NCI-H69 (cell line): ENCODE measurements at regions not wholly inside any gene's neighbourhood (a gene's known extent, or its start where the extent isn't known, plus 50 kb on each side); places are given as distances from the start of the nearest gene placed in this dataset.

Experiments used
- DNase-seq: peaks from one replicate; lab custom pipeline; 2025; lab: John Stamatoyannopoulos, UW

DNA sequence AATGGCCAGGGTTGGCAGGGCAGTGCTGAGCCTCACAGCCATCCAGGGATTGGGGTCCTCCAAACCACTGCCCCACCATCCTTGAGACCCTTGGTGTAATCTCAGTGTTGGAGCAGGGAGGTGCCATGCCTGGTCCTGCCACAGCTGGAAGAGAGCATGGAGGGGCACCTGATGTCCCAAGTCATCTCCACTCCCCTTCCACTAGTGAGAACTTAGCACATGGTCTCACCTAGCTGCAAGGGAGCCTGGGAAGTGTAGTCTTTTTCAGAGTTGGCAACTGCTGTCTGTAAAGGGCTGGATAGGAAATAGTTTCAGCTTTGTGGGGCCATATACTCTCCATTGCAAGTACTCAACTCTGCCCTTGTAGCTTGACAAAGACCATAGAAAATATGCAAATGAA lies 238.7 kb downstream of the RPS24 start:
- DNase-seq: no peak

DNA sequence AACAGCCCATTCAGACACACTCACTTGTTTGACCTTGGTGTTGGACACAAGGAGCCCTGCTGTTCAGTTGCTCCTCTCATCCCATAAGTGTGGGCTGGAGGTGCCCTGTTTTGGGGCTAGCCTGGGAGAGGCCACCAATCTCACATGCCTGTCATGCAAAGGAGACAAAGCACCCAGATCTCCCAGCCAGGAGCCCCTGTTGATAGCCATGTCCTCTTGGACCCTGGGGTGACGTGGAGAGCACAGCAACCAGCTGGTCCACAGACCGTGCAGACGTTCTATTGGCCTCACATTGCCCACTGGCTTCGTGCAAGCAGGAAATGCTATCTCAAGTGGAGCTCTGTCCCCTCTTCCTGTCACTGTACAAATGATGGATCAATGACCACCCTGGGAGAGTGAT lies 240.8 kb downstream of the RPS24 start:
- DNase-seq: no peak

DNA sequence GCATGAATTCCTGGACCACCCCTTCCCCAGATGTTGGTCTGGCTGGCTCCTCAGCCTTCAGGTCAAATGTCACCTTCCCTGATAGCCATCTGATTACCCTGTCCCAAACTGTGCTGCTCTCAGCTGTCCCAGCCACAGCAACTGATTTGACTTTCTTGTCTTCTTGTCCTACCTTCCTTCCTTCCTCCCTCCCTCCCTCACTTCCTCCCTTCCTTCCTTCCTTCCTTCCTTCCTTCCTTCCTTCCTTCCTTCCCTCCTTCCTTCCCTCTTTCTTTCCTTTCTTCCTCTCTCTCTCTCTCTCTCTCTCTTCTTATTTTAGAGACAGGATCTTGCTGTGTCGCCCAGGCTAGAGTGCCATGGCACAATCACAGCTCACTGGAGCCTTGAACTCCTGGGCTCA lies 242.5 kb downstream of the RPS24 start:
- no peak for DNase-seq

DNA sequence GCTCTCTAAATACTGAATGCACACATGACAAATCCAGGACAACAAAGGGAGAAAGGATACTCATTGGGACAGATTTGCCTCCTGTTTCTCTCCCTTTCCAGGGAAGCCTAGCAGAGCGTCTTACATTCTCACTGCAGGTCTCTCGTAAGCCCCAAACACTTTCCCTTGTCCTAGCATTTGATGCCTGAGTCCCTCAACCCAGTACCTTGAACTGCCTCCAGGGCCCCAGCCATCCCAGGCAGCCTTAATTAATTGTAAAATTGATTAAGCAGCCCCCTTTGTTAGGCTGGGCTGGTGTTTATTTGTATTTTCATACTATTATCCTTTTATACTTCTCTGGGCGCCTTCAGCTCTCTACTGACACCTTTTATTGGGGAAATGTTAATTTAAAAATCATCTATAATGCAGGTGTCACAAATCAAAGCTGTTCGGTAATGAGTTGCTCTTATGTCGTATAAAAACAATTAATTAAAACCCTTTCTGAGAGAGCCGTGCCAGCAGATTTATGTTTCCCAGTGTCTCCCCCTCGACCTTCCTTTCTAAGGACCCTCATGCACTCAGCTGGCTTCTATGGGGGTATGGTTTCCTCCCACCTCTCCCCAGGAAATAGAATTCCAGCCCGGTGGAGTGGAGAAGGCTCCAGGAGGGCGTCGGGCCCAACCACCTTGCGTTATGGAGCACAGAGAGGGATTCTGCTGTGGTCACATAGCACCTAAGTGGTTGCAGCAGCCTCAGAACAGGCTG lies 243.8 kb downstream of the RPS24 start:
- no peak for DNase-seq

DNA sequence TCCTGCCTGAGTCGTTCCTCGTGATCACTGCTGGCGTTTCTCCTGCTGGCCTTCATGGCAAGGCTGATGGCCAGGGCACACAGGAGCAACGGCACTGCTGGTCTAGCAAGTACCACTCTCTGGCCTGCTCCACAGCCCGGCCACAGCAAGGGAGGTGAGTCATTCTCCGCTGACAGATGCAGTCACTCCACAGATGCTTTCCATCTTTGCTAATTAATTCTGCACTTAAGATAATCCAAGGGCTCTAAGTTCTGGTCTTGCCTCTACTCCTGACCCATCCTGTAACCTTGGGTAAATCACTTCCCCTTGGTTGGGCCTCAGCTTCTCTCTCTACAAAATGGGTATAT lies 244.4 kb downstream of the RPS24 start:
- no peak for DNase-seq

DNA sequence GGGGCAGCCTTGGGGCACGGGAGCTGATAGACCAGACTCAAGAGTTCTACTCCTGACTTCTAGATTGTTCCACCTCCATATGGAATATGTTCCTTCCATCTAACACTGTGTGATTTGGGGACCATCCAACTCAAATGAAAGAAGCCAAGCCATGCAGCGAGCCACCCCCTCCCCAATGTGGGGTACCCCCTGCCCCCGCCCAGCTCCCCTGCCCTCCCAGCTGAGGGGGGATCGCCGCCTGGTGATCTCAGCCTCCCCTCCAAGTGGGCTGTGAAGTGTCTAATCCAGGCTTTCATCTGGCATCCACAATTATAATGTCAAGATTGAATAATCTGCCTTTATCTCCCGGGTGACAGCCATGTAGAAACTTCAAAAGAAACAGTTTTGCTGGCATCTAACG lies 246.1 kb downstream of the RPS24 start:
- DNase-seq: no peak

DNA sequence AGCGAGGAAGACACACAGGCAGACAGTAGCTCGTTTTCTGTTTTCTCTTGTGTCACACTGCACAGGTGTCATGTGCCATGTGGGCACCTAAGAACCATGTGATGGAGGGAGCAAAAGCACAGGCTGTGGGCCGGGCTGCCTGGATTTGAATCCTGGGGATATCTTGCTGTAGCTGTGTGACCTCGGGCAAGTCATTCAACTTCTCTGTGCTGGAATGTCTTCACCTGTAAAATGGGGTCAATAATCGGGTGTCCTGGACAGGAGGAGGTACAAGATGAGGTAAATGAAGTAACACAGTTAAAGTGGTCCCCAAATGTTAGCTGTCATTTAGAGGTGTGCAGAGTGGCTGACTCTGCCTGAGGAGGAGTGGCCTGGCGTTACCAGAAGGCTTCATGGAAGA lies 246.9 kb downstream of the RPS24 start:
- DNase-seq: no peak

DNA sequence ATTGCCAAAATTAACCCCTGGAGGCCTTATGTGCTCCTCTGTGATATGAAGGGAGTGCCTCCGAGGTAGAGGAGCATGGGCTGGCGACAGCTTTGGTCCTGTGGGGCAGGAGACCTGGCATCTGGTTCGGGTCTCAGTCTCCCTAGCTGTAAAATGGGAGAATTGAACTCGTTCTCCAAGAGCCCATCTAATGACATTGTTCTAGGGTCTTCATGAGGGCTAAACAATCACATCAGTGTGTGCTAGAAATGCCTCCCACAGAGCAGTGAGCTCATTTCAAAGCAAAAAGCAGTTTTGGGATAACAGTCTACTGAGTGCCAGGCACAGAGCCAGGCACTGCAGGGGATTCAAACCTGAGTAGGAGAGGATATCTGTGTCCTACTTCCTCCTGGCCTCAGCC lies 248.0 kb downstream of the RPS24 start:
- DNase-seq: no peak

DNA sequence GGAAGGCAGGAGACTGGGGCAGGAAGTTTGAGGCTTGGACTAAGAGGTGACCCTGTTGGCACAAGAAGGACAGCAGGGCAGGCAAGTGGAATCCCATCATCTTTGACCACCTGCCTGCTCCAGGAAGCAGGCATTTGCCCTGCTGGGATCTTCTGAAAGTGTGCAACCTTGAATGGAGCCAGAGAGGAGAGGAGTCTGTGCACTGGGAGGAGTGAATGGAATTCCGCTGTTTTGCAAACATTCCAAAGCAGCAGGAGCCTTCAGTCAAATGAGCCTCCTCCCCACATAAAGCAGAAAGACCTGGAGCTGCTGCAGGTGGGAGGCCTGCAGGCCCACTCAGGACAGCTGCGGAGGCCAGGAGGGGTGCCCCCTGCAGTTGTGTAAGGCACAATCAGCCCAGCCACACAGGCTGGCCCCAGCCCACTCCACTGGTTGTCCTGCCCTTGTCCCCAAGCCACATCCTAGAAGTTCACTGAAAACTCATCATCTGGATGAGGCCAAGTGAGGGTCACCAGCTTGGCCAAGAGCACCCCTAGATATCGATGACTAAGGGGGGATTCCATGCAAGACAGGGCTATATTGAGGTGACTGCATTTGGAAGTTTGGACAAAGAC lies 249.5 kb downstream of the RPS24 start:
- no peak for DNase-seq

DNA sequence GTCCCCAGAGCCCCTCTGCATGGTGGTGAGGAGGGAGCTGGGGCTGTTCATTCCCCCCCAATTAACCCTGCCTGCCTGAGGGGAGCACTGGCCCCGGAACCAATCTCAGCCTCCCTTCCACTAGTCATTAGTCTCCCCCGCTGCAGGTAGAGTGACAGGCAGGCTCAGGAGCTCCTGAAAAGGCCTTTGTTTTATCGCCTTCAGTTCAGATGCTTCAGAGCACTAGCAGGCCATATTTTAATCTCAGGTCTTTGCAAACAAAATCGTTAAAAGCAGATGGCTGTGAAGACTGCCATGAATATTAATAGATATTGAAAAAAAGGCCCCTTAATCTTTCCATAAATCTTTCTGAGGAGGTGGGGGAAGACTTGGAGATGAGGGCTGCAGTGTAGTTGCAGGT lies 250.7 kb downstream of the RPS24 start:
- DNase-seq: no peak

DNA sequence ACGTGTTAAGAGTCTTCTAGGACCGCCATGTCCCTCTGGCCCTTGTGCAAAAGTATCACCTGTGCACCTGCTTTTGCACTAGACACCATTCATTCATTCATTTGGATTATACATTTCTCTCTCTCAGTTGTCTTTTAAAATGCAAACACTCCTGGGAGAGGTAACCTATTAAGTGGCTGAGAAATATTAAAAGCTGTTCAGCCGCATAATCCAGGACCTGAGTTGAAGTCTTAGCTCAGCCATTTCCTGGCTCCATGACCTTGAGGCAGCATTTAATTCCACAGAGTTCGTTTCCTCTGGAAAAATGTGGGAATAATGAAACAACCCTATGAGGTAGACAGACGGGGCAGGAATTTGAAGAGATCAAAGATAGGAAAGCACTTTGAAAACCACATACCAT lies 251.6 kb downstream of the RPS24 start:
- no peak for DNase-seq

DNA sequence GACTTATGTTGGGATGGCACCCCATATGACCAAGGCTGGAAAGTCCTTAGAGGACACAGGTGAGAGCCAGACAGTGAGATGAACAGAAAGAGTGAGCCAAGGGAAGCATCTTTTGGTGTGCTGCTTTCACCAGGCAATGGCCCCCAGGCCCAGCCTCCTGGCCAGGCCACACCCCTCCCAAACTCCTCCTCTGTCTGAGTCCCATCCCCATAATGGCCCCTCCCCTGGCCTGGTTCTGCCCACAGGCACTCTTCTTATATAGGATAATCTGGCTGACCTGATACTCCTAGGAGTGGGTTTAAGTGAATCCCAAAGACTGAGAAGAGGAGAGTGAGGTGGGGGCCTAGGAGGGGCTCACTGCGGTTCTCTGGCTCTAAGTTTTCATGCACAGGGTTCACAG lies 252.5 kb downstream of the RPS24 start:
- no peak for DNase-seq

DNA sequence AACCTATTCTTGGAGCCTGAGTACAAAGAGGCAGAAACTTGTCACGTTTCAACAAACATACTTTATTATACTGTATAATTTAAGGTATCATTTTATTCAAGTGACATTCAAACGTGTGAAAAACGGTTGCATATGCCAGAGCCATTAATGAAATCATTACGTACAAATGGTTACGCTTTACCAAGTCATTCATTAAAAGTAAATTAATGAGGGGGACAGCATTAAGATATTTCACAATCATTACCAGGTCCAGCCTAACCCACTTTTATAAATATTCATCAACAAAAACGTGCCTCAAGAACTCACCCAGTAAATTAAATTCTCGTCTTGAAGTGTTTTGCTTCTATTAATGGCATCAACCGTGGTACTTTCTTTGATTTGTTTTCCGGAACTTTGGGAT lies 253.0 kb downstream of the RPS24 start:
- no peak for DNase-seq

DNA sequence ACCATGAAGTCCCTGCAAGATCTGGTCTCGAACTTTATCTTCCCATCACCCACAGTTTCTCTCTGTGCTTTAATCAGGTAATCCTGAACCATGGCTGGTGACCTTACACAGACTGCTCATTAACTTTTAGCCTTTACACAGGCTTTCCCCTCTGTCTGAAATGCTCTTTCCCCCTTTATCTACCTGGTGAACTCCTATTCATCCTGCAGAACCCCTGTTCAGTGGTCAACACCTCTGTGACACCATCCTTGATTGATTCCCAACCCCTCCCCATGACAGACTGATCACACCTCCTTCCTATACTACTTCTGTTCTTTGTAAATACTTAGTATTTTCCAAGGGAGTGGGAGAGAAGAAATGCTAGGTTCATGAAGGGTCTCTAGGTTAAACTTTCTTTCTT lies 254.0 kb downstream of the RPS24 start:
- DNase-seq: no peak

DNA sequence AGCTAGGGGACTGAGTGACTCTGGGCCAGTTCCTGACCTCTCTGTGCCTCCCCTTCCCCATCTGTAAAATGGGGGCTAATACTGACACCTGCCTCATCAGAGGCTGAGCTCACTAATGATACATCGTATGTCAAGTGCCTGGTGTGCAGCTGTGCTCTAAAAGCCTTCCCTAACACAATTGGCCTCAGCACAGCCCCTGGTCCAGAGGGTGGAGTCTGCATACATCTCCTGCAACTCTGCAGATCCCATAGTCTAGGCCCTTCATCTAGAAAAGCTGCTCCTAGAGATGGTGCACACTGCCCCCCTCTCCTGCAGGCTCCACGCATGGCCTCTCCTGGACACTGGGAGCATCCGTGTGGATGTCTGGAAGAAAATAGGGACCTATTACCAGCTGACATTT lies 255.0 kb downstream of the RPS24 start:
- DNase-seq: no peak

DNA sequence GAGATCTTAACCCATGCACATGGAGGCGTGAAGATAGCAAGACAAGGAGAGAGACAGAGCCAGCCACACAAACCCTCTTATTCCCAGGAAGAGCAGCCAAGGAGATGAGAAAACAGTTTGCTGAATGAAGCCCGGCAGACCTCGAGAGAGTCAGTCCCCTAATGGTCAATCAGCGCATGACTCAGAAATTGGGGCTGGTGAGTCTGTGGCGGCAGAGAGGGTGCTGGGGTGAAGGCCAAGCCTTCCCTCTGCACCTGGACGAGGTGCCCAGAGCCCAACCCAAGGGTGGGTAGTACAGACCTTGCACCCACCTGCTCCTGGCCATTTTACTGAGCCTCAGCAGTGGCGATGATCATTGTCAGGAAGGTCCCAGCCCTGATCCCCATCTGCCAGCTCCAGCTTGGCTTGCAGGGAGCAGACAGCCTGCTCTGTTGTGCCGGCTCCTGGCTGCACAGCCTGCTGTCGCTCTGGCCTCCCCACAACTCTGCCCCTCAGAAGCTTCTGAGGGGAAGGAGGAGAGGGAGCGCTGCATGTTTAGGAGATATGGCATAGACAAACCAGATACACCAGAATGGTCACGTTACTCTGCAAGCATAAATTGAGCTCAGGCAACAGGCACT lies 256.6 kb downstream of the RPS24 start:
- DNase-seq: no peak

DNA sequence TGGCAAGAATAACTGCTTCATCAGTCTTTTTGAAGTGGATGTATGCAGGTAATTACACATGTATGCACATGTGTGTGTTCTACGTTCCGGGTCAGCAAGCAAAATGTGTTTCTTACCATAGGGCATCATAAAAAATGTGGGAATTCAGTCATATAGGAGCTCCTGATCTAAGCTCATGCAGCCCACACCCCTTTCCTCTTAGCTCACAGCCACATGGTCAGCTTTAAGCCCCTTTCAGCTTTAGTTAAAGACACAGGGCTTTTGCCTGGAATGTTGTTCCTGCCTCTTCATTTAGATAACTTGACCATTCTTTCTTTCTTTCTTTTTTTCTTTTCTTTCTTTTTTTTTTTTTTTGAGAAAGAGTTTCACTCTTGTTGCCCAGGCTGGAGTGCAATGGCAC lies 258.1 kb downstream of the RPS24 start:
- DNase-seq: peak; percentile 4

DNA sequence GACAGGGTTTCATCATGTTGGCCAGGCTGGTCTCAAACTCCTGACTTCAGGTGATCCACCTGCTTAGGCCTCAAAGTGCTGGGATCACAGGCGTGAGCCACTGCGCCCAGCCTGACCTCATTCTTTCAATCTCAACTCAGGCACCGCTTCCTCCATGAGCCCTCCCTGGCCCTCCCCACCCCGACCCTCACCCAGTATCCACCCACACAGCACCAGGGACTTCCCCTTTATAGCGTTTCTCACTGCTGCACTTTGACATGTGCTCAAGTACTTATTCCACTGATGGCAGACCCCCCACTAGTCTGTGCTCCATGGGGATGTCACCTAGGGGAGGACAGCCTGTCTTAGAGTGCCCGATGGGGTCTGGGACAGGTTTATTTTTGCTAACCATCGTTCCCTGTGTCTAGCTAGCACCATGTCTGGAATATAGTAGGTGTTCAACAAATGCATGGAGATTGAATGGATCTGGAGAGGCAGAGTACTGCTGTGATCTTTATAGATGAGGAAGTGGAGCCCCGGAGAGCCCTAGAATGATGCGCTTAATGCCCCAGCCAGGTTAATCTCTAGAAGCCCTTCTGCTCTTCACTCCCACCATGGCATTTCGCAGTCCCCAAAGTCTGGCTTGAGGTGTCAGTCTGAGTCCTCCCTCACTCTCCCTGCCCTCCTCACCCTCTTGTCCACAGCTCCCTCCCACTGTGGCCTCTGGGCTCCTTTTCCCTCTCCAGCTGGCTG lies 258.8 kb downstream of the RPS24 start:
- DNase-seq: no peak

DNA sequence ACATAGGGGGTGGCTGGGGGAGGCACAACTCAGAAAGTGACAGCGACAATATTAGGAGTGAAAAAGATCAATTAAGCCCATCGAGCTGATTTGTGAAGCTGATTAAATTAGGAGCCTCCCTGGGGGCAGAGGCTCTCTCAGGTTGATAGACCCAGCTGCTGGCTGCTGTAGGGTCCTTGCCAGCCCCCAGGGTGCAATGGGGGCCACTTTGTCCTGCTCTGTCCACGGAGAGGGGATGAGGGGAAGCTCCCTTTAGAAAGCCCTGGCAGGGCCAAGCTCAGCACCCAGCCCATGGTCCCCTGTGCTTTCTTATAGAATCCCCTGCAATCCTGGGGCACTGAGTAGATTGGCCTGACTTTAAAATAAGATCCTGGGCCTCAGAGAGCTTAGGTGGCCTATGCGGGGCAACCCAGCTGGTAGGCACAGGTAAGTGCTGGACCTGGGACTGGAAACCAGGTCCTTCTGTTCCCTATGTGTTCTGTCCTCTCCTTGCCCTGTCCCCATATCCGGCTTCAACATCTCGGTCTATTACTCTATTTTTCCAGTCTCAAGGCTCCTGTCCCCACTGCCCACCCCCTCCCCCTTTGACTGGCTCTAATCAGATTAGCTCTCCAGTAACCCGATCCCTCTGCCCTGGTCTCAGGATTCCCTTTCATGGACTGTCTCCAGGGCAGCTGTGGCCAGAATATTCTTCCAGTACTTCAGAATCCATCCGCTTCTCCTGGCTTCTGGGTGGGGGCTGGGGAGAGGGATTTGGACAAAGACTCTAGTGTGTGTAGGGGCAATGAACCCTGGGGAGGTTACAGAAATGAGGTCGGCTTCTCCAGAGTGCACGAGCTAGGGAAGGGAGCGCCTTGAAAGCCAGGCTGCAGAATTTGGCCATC lies 259.6 kb downstream of the RPS24 start:
- DNase-seq: no peak

DNA sequence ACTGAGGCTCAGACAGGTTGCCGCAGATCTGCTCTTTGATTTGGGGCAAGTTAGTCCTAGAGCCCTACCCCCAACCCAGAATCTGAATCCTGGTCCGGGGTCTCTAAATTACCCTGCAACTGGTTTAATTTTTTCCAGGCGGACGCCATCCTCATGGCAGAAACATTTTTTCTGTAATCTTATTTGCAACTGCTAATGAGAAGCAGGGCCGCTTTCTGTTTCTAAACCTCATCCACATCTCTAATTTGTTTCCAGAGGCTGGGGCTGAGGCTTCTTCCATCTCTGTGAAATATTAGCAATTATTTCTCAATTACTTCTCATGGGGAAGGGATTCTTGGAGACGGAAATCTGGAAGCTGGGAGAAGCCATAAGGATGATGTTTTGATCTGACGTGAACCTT lies 261.6 kb downstream of the RPS24 start:
- DNase-seq: no peak

DNA sequence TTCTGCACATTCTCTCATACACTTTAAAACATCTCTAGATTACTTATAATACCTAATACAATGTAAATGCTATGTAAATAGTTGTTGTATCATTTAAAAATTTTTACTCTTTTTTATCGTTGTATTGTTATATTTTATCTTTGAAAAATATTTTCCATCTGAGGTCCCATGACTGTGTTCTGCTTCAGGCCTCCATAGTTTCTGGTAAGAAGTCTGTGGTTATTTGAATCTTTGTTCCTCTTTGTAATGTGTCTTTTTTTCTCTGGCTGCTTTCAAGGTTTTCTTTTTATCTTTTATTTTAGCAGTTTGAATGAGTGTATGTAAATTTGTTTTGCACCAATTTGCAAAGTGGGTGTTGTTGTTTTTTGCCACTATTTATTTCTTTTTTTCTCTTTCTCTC lies 263.1 kb downstream of the RPS24 start:
- no peak for DNase-seq

DNA sequence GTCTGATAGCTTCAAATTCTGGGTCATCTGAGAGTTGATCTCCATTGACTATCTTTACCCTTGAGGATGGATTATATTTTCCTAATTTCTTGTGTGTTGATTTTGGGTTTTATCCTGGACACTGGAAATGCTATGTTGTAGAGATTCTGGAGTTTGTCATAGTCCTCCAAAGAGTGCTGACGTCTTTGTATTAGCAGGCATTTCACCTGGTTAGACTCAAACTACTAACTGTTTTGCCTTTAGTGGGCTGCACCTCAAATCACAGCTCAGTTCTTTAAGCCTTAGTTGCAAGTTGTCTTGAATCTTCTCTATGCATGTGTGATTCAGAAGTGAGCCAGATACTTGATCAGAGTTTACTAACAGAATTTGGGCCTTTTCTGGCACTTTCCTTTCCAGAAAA lies 264.3 kb downstream of the RPS24 start:
- DNase-seq: no peak
